OCI-LY3 (cell line): ENCODE measurements at regions not wholly inside any gene's neighbourhood (a gene's known extent, or its start where the extent isn't known, plus 50 kb on each side); places are given as distances from the start of the nearest gene placed in this dataset.

ENCODE experiments used
- H2AFZ ChIP-seq: fragments of 200-600, 300-600 bp; shearing (Covaris generic); 2 replicates; pipeline ENCODE4 v1.6.0; 2014; ENCODE audit warnings: antibody characterized with exemption, low read depth, low read length
- H3K27ac ChIP-seq: fragments of 200-600, 300-600 bp; sonication (generic); 2 replicates; pipeline ENCODE4 v1.5.1; 2014; ENCODE audit warnings: mild to moderate bottlenecking, low read length, moderate library complexity, mixed read lengths
- H3K27me3 ChIP-seq: fragments of 200-600, 300-600 bp; sonication (generic); 2 replicates; pipeline ENCODE4 v1.6.1; 2014; ENCODE audit warnings: low read depth, low read length, mixed read lengths
- H3K36me3 ChIP-seq: fragments of 200-600, 300-600 bp; sonication (generic); replicated peaks from 2 replicates; pipeline ENCODE3; 2014; ENCODE audit warnings: low read depth, low read length, mixed read lengths
- H3K4me1 ChIP-seq: fragments of 300-600, 200-600 bp; sonication (generic); 2 replicates; pipeline ENCODE4 v1.6.1; 2014; ENCODE audit warnings: low read length, mixed read lengths
- H3K4me2 ChIP-seq: fragments of 200-600, 300-600 bp; sonication (generic); 2 replicates; pipeline ENCODE4 v1.6.1; 2014; ENCODE audit warnings: low read length, mixed read lengths
- H3K4me3 ChIP-seq: fragments of 300-600, 200-600 bp; sonication (generic); 2 replicates; pipeline ENCODE4 v1.5.1; 2014; ENCODE audit warnings: antibody characterized with exemption, mild to moderate bottlenecking, low read length, moderate library complexity
- H3K79me2 ChIP-seq: fragments of 300-600, 200-600 bp; shearing (Covaris generic); 2 replicates; pipeline ENCODE4 v1.6.1; 2014; ENCODE audit warnings: mild to moderate bottlenecking, low read length, mixed read lengths
- H3K9ac ChIP-seq: fragments of 300-600, 200-600 bp; shearing (Covaris generic); 2 replicates; pipeline ENCODE4 v1.6.0; 2014; ENCODE audit warnings: mild to moderate bottlenecking, low read length, moderate library complexity
- H3K9me3 ChIP-seq: fragments of 200-600, 300-600 bp; shearing (Covaris generic); 2 replicates; pipeline ENCODE4 v1.6.1; 2014; ENCODE audit warnings: low read length, mixed read lengths; ENCODE audit not compliant: insufficient read depth
- H4K20me1 ChIP-seq: fragments of 200-600, 300-600 bp; sonication (generic); 2 replicates; pipeline ENCODE4 v1.6.1; 2016; ENCODE audit warnings: low read length, mixed read lengths; ENCODE audit not compliant: insufficient read depth
- EZH2phosphoT487 ChIP-seq: fragments of 200-600 bp; shearing (Covaris generic); IDR thresholded peaks from 2 replicates; pipeline ENCODE4 v1.6.1; 2018; ENCODE audit warnings: antibody characterized with exemption, mixed run types, low read depth
- TF ChIP-seq, protein P1 (sequence below): fragments of 200-600, 300-600 bp; sonication (generic); IDR thresholded peaks from 2 replicates; pipeline ENCODE4 v1.5.1; 2014; ENCODE audit warnings: antibody characterized with exemption, low read length, low read depth

DNA sequence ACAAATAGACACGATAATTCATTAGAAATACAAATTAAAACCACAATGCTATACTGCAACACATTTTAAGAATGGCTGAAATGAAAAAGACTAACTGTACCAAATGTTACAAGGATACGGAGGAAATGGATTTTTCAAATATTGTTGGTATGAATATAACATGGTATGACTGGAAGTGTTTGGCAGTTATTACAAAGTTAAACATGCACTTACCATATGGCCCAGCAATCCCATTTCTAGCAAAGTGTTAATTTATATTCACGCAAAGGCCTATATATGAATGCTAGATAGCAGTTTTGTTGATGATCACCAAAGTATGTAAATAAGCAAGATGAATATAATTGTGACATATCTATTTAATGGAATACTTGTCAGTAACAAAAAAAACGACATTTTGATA, 497.8 kb upstream of the FSIP2 start:
- Histone ChIP-seq H3K4me2 (no peak overlapping the region), H3K27ac (no peak overlapping the region), H3K4me3 (no peak overlapping the region), H3K79me2 (no peaks in the 10 kb centered on the region), H3K4me1 (no peaks in the 10 kb centered on the region), H3K9ac (no peak overlapping the region), H2AFZ (no peak overlapping the region), H3K27me3 (no peaks in the 10 kb centered on the region), H3K36me3 (no peaks in the 10 kb centered on the region), H3K9me3 (peaks cover 4% of the 10 kb centered on the region; the same call in 1 of the 2 replicates), H4K20me1 (no peaks in the 10 kb centered on the region)
- no peak for TF ChIP-seq EZH2phosphoT487
- TF ChIP-seq, protein P1, sequence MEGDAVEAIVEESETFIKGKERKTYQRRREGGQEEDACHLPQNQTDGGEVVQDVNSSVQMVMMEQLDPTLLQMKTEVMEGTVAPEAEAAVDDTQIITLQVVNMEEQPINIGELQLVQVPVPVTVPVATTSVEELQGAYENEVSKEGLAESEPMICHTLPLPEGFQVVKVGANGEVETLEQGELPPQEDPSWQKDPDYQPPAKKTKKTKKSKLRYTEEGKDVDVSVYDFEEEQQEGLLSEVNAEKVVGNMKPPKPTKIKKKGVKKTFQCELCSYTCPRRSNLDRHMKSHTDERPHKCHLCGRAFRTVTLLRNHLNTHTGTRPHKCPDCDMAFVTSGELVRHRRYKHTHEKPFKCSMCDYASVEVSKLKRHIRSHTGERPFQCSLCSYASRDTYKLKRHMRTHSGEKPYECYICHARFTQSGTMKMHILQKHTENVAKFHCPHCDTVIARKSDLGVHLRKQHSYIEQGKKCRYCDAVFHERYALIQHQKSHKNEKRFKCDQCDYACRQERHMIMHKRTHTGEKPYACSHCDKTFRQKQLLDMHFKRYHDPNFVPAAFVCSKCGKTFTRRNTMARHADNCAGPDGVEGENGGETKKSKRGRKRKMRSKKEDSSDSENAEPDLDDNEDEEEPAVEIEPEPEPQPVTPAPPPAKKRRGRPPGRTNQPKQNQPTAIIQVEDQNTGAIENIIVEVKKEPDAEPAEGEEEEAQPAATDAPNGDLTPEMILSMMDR = no peak

DNA sequence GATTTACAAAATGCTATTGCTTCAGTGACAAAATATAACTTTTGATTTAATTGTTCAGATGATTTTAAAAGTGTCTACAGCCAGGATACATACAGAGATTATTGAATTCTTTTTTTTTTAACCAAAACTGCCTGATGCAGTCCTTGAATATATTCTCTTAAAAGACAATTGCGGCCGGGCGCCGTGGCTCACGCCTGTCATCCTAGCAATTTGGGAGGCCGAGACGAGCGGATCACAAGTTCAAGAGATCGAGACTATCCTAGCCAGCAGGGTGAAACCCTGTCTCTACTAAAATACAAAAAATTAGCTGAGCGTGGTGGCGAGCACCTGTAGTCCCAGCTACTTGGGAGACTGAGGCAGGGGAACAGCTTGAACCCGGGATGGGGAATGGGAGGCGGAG, 497.0 kb upstream of the FSIP2 start:
- Histone ChIP-seq H2AFZ (no peak overlapping the region), H3K4me1 (no peaks in the 10 kb centered on the region), H3K4me2 (no peak overlapping the region), H3K27me3 (no peaks in the 10 kb centered on the region), H3K79me2 (no peaks in the 10 kb centered on the region), H3K4me3 (no peak overlapping the region), H3K27ac (no peak overlapping the region), H3K9ac (no peak overlapping the region), H3K9me3 (no peaks in the 10 kb centered on the region), H4K20me1 (no peaks in the 10 kb centered on the region), H3K36me3 (no peaks in the 10 kb centered on the region)
- no peak for TF ChIP-seq EZH2phosphoT487
- TF ChIP-seq, protein P1 = no peak

DNA sequence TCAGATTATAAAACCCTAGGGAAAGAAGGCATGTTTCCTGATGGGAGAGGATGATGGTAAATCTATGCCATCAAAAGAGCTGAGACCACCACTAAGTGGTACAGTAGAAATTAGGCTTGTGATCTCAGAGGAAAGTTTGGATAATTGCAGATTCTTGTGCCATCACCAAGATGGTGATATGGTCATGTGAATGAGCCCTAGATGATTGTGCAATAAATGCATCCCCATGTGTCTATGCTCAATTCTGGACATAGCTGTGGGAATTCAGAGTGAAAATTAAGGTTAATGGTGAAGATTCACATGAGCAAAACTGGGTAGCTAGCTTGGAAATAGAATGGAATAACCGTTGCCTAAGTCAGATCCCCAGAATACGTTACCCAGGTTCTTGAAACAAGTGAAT, 496.1 kb upstream of the FSIP2 start:
- no peaks in the 10 kb centered on the region for H3K9me3 ChIP-seq
- no peak overlapping the region for H3K4me2 ChIP-seq
- no peaks in the 10 kb centered on the region for H3K79me2 ChIP-seq
- no peak for TF ChIP-seq EZH2phosphoT487
- TF ChIP-seq, protein P1 = no peak
- no peak overlapping the region for H2AFZ ChIP-seq
- no peaks in the 10 kb centered on the region for H3K36me3 ChIP-seq
- H3K9ac ChIP-seq = no peak overlapping the region
- H3K27ac ChIP-seq = no peak overlapping the region
- H3K4me1 ChIP-seq = no peaks in the 10 kb centered on the region
- no peaks in the 10 kb centered on the region for H4K20me1 ChIP-seq
- H3K4me3 ChIP-seq = no peak overlapping the region
- H3K27me3 ChIP-seq = no peaks in the 10 kb centered on the region

DNA sequence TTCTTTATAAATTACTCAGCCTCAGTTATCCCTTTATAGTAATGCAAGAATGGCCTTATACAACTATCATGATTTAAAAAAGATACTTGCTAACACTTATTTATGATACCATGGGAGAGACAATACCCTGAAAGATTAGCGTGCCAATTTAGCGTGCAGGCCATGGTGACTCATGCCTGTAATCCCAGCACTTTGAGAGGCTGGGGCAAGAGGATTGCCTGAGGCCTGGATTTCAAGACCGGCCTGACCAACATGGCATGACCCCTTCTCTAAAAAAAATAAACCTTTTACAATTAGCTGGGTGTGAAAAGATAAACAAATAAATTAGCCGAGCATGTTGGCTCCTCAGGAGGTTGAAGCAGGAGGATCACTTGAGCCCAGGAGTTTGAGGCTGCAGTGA, 493.4 kb upstream of the FSIP2 start:
- H3K9ac ChIP-seq = no peak overlapping the region
- no peak for TF ChIP-seq EZH2phosphoT487
- TF ChIP-seq, protein P1 = no peak
- no peak overlapping the region for H3K4me2 ChIP-seq
- no peaks in the 10 kb centered on the region for H4K20me1 ChIP-seq
- H3K4me3 ChIP-seq = no peak overlapping the region
- H2AFZ ChIP-seq = no peak overlapping the region
- no peaks in the 10 kb centered on the region for H3K4me1 ChIP-seq
- H3K36me3 ChIP-seq = no peaks in the 10 kb centered on the region
- no peak overlapping the region for H3K27ac ChIP-seq
- H3K27me3 ChIP-seq = no peaks in the 10 kb centered on the region
- no peaks in the 10 kb centered on the region for H3K9me3 ChIP-seq
- H3K79me2 ChIP-seq = no peaks in the 10 kb centered on the region
